Astrocyte (in vitro differentiated cells and primary cell): ENCODE measurements at regions not wholly inside any gene's neighbourhood (a gene's known extent, or its start where the extent isn't known, plus 50 kb on each side); places are given as distances from the start of the nearest gene placed in this dataset.

ENCODE experiments used
- CTCF ChIP-seq: IDR thresholded peaks from 2 replicates; pipeline ENCODE4 v1.5.1; 2011; ENCODE audit warnings: low read depth, mild to moderate bottlenecking, inconsistent platforms, low read length, moderate library complexity; ENCODE audit not compliant: insufficient read depth
- EZH2 ChIP-seq: IDR thresholded peaks from 2 replicates; pipeline ENCODE4 v1.6.1; 2012; ENCODE audit warnings: mild to moderate bottlenecking, low read length, inconsistent platforms; ENCODE audit not compliant: insufficient read depth

GRCh38 chrX:85543866-85544265 is 164.4 kb upstream of the POF1B start:
- TF ChIP-seq EZH2, result no peak
- TF ChIP-seq CTCF, result no peak
